NCI-H510A treated with DMSO at 0.1 percent for 48 hours (cell line): ENCODE measurements at regions not wholly inside any gene's neighbourhood (a gene's known extent, or its start where the extent isn't known, plus 50 kb on each side); places are given as distances from the start of the nearest gene placed in this dataset.

Experiments used
- DNase-seq: peaks from one replicate; lab custom pipeline; 2025; lab: John Stamatoyannopoulos, UW

DNA sequence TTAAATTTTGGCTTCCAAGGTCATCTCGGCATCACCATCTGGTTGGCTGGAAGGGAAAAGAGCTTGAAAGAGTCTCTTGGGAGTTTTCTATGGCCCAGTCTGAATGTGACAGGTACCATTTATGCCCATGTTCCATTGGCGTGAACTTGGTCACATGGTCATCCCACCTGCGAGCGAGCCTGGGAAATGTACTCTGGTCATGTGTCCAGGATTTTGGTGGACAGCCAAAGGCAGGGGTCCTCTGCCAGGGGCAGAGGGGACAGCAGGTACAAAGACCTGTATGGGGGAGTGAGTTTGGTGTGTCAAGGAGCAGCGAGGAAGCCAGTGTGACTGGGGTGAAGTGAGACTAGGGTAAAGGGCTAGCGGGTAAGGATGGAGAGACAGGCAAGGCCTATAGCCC, 112.6 kb downstream of the CDC5L start:
- no peak for DNase-seq

- DNase-seq = no peak
These were observed 116.0 kb downstream of the CDC5L start for GRCh38 chr6:44503471-44503870.

GRCh38 chr6:44504301-44504791, 116.8 kb downstream of the CDC5L start:
- DNase-seq = no peak

DNA sequence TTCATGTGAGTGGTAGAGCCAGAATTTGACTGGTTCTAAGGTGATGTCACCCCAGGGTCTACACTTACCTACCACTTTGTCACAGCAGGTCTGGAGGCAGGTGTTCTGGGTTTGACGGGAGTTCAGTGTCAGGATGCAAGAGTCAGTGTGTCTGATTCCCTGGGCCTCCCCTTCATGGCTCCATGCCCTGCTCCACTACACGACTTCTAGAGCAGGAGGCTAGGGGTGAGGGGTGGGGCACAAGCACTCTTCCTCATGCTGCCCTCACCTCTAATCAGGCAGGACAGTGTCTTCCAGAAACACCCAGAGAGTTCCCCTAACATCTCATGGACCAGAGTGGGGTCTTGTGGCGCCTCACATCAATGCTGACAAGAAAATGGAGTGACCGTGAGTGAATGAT, 118.2 kb downstream of the CDC5L start:
- DNase-seq = no peak

DNA sequence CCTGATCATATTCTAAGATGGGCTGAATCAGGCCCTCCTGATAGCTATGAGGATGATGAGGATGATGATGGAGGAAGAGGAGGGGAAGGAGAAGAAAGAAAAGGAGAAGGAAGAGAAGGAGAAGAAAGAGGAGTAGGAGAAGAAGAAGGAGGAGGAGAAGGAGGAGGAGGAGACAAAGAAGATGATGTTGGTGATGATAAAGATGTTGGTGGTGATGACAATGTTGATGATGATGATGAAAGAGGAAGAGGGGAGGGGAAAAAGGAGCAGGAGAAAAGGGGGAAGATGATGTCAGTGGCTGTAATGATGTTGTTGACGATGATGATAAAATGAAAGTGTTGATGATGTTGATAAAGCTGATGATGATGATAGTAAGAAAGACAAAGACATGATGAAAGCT, 119.5 kb downstream of the CDC5L start:
- no peak for DNase-seq

GRCh38 chr6:44508646-44509045, 121.1 kb downstream of the CDC5L start:
- DNase-seq = no peak

- no peak for DNase-seq
These were observed 123.6 kb downstream of the CDC5L start for GRCh38 chr6:44511126-44511525.

DNA sequence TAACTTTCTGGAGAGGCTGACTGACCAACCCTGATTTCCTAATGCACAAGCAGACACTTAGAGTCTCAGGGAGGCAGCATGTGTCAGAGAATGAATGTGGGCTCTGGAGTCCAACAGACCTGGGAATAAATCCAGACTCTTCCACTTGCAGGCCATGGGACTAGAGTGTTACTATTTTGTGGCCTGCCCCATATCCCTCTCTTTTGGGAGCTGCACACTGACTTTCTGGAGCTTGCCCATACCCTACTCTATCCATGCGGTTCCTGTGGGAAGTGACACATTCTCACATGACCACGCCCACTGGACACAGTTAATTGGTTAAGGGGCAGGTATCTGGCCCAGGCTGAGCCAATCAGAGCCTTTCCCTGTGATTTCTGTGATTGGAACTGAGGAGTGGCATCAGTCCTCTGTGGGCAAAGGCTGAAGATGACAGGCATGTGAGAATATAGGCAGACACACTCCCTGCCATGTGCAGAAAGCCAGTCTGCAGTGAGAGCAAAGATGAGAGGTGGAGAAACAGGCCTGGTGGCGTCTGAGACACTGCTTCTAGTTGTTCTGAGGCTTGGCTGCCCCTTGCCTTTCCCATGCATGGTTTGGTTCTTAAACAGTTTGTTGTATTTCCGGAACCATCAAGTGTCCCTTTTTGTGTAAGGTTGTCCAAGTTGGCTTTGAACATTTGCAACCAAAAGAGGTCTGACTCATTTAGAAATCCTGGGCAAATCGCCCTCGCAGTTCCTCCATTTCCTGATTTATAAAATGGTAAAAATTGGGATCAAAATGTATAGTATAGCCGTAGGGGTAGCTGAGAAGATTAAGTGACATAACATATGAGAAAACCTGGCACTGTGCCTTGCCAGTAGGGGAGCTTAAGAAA, 125.6 kb downstream of the CDC5L start:
- no peak for DNase-seq

- no peak for DNase-seq
These were observed 126.6 kb downstream of the CDC5L start for GRCh38 chr6:44514085-44514484.

GRCh38 chr6:44514576-44515193, 127.2 kb downstream of the CDC5L start:
- no peak for DNase-seq

- no peak for DNase-seq
These were observed 135.4 kb downstream of the CDC5L start for GRCh38 chr6:44522871-44523270.

DNA sequence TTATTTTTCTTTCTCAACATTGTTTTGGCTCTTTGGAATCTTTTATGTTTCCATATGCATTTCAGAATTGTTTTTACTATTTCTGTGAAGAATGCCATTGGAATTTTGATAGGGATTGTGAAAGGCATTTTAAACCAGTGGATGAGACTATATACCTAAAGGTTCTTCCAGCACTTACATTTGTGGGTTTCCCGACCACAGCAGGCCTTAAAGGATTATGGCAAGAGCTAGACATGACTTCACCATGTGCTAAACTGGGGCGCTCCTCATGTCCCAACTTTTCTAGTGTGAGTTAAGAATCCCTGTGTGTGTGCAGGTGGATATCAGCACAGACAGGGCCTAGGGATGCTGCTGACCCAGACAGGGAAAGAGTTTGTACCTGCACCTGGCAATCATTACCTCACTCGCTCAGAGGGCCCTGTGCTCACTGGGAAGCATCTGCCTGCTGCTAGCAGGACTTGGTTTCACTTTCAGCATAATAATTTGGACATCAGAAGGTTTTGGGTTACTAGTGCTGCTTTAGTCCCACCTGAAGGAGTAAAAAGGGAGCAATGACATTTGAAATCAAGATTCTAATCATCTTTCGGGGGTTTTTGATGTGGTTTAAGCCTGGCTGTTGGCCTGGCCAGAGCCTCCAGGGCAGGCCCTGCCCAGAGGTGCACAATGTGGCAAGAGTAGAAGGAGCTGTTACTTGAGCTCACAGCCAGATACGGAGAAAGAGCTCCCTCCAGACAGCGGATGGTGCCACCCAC, 137.1 kb downstream of the CDC5L start:
- DNase-seq = no peak

DNA sequence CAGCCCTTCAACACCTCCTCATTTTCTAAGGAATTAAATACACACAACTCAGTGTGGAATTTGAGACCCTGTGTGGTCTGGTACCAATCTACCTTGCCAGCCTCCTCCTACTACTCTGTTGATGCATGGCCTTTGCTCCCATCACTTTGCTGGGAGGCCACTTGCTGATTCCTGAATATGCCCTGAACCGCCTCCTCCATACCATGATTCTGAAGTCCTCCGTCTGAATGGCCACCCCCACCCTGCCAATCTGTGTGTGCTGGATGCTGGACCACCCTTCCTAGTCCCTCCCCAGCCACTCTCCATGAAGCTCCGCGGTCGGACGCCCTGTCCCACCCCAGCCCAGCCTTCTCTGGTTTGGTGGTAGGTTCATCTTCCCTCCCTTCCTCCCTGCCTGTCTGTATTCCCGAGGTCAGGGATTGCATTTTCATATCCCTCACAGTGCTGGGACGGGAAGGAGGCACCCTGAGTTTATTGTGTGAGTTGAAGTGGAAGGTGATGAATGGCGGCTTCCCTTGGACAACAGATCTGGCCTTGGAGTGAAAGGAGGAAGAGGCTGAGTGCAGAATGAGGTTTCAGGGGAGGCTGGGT, 138.3 kb downstream of the CDC5L start:
- DNase-seq = no peak

DNA sequence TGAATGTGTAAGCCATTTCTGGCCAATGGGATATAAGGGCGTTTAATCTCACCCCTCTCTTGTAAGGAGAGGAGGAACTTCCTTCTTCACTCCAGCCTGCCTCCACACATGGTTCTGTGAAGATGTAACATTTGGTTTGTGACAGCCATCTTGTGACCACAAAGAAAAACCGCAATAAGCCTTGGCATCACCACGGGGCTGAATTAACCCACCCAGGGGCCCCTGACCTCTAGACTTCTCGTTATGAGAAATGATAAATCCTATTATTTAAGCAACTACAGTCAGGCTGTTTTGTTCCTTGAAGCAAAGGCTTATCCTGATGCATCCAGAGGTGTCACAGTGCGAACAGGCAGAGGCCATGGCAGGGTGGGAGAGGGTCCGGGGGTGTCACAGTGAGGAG, 139.7 kb downstream of the CDC5L start:
- DNase-seq = no peak

GRCh38 chr6:44527583-44528369, 140.3 kb downstream of the CDC5L start:
- no peak for DNase-seq

DNA sequence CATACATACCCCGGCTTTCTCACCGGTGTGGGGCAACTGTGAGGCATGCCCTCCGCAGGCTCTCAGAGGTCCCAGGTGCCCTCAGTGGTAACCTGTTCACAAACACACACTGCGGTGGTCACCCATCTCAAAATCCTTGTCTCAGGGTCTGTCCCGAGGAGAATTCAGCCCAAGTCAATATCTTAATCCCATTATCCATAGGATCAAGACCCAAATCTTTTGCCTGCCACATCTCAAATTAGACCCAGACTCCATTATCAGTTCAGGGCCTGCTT, 140.8 kb downstream of the CDC5L start:
- DNase-seq = no peak

DNA sequence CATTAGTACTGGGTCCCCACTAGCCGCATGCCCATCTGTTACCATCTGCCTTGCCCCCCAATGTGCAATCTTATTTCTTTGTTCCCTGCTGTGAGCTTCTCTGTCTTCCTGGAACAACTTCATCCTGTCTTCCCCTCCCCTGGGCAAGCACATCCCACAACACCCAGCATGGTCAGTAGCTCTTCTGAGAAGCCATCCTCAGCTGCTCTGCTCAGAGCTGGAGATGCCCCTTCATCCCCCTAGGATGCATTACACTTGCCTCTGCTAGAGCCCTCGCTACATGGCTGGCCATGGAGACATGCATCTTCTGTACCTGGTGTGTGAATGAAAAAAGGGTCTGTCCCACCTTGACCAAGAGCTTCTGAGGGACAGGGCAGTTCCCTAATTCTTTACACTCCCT, 141.2 kb downstream of the CDC5L start:
- DNase-seq = no peak

DNA sequence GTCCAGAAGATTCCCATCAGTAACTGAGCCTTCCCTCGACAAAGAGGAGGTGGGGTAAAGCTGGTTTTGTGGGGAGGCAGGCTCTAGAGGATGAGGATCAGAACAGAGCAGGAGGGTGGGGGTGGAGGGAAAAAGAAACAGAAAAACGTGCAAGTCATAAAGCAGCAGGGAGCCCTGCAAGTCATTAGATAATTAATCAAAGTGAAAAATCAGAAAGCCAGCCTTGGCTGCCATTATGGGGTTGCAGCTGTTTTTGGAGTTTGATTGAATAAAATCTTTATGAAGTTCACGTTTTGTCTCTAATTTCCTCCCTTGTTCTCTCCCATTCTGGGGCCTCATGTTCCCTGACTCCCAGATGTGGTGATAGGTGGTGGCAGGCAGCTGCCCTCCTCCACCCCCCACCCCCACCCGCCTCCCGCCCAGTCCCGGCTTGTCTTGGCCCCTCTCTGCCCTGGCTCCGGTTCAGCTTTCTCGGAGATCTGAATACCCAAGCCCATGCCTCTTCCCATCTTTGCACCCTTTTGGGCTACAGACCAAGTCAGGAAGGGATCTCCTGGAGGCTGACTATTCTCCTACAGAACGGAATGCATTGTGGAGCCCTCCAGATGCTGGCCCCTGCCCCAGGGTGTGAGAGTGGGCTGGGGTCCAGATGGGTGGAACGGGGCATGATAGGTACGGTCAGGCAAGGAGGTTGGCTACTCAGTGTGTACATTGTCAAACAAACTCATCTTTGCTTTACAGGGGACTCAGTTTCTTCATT, 141.8 kb downstream of the CDC5L start:
- DNase-seq = no peak

DNA sequence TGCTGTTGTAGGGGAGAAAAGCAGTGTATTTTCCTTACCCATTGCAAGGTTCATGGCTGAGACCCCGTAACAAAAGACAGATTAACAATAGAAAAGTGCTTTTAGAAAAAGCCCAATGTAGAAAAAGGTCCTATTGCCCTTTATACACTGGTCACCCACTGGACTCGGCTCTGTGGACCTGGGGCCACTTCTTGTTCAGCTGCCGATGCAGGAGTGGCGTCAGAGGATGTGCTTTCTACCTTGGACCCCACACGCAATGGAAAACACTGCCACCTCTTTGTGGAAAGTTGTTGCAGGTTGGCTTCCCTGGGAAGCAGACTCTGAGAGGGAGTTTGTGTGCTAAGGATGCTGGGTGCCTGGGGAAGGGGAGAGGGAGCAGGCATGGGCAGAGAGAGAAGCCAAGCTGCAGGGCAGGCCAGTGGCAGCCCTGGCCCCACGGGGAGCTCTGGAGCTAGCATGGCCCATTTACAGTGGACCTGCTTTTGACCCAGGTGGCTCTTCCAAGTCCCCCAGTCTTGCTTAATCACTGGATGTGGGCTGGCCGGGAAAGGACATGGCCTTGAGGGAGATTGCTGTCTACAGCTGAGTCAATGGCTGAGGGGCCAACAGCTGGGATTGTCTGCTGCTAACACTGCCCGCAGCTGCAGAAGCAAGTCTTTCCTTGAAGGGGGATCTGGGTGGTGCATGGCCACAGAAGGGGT, 142.9 kb downstream of the CDC5L start:
- no peak for DNase-seq

DNA sequence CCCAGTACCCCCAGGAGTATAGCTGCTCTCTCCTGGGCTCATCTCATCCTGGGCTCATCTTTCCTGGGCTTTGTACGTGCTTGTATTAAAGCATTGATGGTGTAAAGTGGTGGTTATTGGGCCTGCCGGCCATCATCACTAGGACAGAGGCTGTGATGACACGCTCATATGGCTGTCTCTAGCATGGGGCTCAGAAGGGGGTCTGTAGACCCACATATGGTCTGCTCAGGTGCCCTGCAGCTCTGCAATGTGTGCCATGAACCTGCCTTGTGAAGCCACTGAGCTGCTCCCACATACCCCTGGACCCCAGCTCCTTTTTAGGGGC, 143.4 kb downstream of the CDC5L start:
- DNase-seq = no peak
